Thyroid gland (tissue), 4 donors: ENCODE measurements at regions not wholly inside any gene's neighbourhood (a gene's known extent, or its start where the extent isn't known, plus 50 kb on each side); places are given as distances from the start of the nearest gene placed in this dataset.
"Not testable (repeated sequence)": the region's sequence is repeated elsewhere in the genome, so short reads cannot be mapped to it uniquely, and the experiment has no call there.

Experiments used
- POLR2A ChIP-seq, 2 donors: fragments of 450-650 bp; IDR thresholded peaks; one replicate each; pipeline ENCODE4 v1.6.1; 2017; ENCODE audit warnings: antibody characterized with exemption in 2 of 2, mild to moderate bottlenecking in 2 of 2, moderate library complexity in 1 of 2
- TF ChIP-seq, protein P1 (sequence below), 6 experiments: fragments of 200-600 bp in 3 of 6; fragments of 450-650 bp in 3 of 6; sonication (generic) in 3 of 6; IDR thresholded peaks; one replicate each; pipeline ENCODE4 v1.5.1; 2016 to 2019; ENCODE audit warnings: antibody characterized with exemption in 6 of 6, mild to moderate bottlenecking in 2 of 6, inconsistent platforms in 1 of 6, moderate library complexity in 1 of 6

DNA sequence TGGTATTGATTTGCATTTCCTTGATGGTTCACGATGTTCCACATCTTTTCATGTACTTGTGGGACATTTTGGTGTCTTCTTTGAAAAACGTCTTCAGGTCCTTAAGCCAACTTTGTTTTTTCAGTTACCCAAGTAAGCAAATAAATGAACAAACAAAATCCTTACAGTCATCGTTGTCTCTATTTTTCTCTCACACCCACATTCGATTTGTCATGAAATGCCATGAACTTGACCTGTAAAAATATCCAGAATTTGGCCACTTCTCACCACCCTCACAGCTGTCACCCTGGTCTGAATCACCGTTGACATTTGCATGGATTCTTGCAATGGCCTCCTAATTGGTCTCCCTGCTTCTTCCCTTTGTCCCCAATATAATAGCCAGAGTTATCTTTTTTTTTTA is 109.5 kb upstream of the METTL14 start:
- TF ChIP-seq, protein P1, sequence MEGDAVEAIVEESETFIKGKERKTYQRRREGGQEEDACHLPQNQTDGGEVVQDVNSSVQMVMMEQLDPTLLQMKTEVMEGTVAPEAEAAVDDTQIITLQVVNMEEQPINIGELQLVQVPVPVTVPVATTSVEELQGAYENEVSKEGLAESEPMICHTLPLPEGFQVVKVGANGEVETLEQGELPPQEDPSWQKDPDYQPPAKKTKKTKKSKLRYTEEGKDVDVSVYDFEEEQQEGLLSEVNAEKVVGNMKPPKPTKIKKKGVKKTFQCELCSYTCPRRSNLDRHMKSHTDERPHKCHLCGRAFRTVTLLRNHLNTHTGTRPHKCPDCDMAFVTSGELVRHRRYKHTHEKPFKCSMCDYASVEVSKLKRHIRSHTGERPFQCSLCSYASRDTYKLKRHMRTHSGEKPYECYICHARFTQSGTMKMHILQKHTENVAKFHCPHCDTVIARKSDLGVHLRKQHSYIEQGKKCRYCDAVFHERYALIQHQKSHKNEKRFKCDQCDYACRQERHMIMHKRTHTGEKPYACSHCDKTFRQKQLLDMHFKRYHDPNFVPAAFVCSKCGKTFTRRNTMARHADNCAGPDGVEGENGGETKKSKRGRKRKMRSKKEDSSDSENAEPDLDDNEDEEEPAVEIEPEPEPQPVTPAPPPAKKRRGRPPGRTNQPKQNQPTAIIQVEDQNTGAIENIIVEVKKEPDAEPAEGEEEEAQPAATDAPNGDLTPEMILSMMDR (IDR thresholded peaks at IDR 0.05), result not testable (repeated sequence)
- TF ChIP-seq POLR2A (IDR thresholded peaks at IDR 0.05), result not testable (repeated sequence)
